ENCODE measurements at regions not wholly inside any gene's neighbourhood (a gene's known extent, or its start where the extent isn't known, plus 50 kb on each side); places are given as distances from the start of the nearest gene placed in this dataset.
A peak's percentile ranks its signal among the peaks of the same experiment; 100 is the strongest.

DNA sequence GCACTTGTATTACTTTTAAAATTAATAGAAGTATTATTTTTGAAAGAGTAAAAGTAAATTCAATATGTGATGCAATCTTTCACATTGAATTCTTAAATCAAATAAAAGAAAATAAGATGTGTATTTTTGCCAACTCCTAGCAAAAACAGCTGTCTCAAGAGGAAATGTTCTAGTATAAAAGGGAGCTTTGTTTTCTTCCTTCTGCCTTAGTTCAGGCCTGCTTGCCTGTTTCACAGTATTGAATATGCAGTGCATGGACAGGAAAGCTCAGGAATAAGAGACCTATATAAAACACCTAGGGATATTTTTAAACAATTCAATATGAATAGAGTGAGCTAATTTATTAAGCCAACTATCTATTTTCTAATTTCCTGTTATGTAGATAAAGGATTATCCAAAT lies 294.8 kb upstream of the G2E3 start:
- DNase-seq: no peak
- H3K27me3 ChIP-seq (replicated peaks in 2 of 5; ENCODE audit: control insufficient read depth in 4 of 5, insufficient read depth in 5 of 5, low read length in 4 of 5): no peaks in the 10 kb centered on the region
- peaks cover 0 to 4% (median 0%) of the 10 kb centered on the region in 4 experiments for H3K4me1 ChIP-seq (ENCODE audit: control extremely low read depth in 1 of 4, control insufficient read depth in 4 of 4, insufficient read depth in 4 of 4, low read length in 3 of 4)
- POLR2A ChIA-PET: no interaction called here
- no peak overlapping the region for H3K27ac ChIP-seq (ENCODE audit: insufficient read depth in 1 of 2, low read depth in 1 of 2, low read length in 2 of 2, poor library complexity in 1 of 2, severe bottlenecking in 2 of 2)
- CTCF ChIA-PET: interaction anchor here (1.6 kb wide), 1 partner anchor 9 kb away, joined by 4 read pairs; no protein-coding TSS in a partner anchor
- peaks cover 0 to 1% (median 0%) of the 10 kb centered on the region in 5 experiments for H3K9me3 ChIP-seq (ENCODE audit: control extremely low read depth in 1 of 5, control insufficient read depth in 4 of 5, insufficient read depth in 2 of 5, low read depth in 1 of 5, low read length in 4 of 5)
- H3K36me3 ChIP-seq (ENCODE audit: control insufficient read depth in 4 of 4, insufficient read depth in 4 of 4, low read length in 3 of 4): no peaks in the 10 kb centered on the region
- H3K4me3 ChIP-seq (ENCODE audit: control insufficient read depth in 1 of 7, extremely low read depth in 1 of 7, insufficient read depth in 4 of 7, low read depth in 2 of 7, low read length in 6 of 7): no peak overlapping the region

DNA sequence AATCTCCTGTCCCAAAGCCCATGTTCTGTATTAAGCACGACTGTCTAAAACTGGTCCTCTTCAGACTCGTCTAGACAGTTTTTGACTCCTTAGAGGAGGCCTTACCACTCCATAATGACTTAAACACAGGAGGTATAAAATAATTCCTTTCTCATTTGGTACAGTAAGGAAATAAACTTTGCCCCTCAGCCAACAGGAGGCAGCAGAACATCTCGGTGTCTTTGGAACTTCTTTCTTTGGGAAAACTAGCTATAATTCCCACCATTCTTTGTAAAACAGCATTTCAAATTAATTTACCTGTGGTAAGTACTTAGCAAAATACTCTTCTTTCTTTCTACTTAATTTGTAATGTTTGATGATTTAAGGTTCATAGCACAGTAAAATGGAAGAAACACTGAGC lies 292.7 kb upstream of the G2E3 start:
- H3K9me3 ChIP-seq (ENCODE audit: control extremely low read depth in 1 of 5, control insufficient read depth in 4 of 5, insufficient read depth in 2 of 5, low read depth in 1 of 5, low read length in 4 of 5): peaks cover 0 to 1% (median 0%) of the 10 kb centered on the region in 5 experiments
- 100% methylated on average over 1 of the region's 3 CpGs for WGBS (ENCODE audit: insufficient coverage)
- H3K27me3 ChIP-seq (replicated peaks in 2 of 5; ENCODE audit: control insufficient read depth in 4 of 5, insufficient read depth in 5 of 5, low read length in 4 of 5): peaks cover 0 to 4% (median 0%) of the 10 kb centered on the region in 5 experiments
- H3K27ac ChIP-seq (ENCODE audit: insufficient read depth in 1 of 2, low read depth in 1 of 2, low read length in 2 of 2, poor library complexity in 1 of 2, severe bottlenecking in 2 of 2): no peak overlapping the region
- H3K4me1 ChIP-seq (ENCODE audit: control extremely low read depth in 1 of 4, control insufficient read depth in 4 of 4, insufficient read depth in 4 of 4, low read length in 3 of 4): peaks cover 0 to 8% (median 2%) of the 10 kb centered on the region in 4 experiments
- ChIA-PET POLR2A (no interaction called here), CTCF (interaction anchor here (0.8 kb wide), 1 partner anchor 52 kb away, joined by 3 read pairs; no protein-coding TSS in a partner anchor)
- H3K36me3 ChIP-seq (ENCODE audit: control insufficient read depth in 4 of 4, insufficient read depth in 4 of 4, low read length in 3 of 4): no peaks in the 10 kb centered on the region
- no peak for DNase-seq
- no peak overlapping the region for H3K4me3 ChIP-seq (ENCODE audit: control insufficient read depth in 1 of 7, extremely low read depth in 1 of 7, insufficient read depth in 4 of 7, low read depth in 2 of 7, low read length in 6 of 7)

DNA sequence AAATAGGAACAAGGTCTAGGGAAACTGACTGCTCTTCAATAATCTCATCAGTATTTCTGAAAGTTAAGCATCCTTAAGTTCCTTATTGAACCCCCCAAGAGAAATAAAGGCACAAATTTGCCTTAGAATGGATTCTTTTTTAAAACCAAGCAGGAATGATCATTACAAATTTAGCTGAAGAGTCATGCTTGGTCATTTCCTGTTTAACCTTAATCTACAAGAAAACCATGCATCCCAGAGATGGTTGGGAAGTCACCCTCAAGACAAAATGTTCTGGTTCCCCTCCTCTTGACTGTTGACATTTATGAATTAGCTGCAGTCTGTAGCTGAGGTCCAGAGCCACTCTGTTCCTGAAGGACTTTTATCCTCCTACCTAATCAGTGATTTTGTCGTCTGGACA lies 291.8 kb upstream of the G2E3 start:
- ChIA-PET CTCF (no interaction called here), POLR2A (interaction anchor here (0.6 kb wide), 1 partner anchor 268 kb away, joined by 3 read pairs; no protein-coding TSS in a partner anchor)
- WGBS (ENCODE audit: insufficient coverage): 8% methylated on average over 1 of the region's 1 CpG

DNA sequence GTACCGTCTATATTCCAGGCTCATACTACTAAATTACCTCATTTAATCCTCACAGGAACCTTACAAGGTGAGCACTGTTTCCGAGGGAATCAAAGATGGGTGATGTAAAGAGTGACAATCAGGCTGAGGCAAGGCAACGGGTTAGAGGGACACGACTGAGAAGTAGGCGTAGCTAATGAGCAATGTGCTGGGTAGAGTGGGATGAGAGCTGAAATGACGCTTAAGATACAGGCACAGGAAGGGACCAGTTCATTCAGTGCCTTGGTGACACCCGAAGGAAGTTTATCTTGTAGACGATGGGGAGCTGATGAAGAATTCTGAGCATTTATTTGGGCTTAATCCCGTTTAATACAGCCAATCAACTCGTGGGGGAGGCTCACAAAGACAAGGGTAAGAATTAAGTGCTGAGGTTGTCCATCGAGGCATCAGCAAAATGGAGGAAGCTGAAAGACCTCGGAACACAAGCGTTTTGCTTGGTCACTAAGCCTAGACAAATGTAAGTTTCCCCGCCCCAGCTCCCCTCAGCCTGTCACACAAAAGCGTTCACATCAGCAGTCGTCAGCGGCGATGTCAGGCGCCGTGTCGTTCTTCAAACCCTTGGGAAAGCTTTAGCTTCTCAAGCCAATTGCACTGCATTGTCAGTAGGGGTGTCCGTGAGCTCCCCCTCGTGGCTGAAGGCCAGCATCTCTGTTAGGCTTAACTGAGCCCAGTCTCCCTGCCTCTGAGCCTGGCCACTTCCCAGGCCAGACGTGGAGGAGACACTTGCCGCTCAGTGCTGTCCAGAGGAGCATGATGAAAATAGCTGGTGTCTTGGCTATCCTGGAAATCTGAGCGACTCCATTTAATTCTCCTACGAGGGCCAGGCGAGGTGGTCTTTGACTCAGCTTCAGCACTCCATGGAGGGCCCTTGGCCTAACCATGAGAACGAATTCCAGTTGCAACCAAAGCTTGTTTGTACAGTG lies 288.5 kb upstream of the G2E3 start:
- WGBS (ENCODE audit: insufficient coverage): 35% methylated on average over 28 of the region's 29 CpGs
- Histone ChIP-seq H3K27ac (ENCODE audit: insufficient read depth in 1 of 2, low read depth in 1 of 2, low read length in 2 of 2, poor library complexity in 1 of 2, severe bottlenecking in 2 of 2) (no peak overlapping the region), H3K4me3 (ENCODE audit: control insufficient read depth in 1 of 7, extremely low read depth in 1 of 7, insufficient read depth in 4 of 7, low read depth in 2 of 7, low read length in 6 of 7) (peak overlapping the region in 3 of 7 experiments; percentile 38 to 68 (median 40)), H3K36me3 (ENCODE audit: control insufficient read depth in 4 of 4, insufficient read depth in 4 of 4, low read length in 3 of 4) (no peaks in the 10 kb centered on the region), H3K27me3 (replicated peaks in 2 of 5; ENCODE audit: control insufficient read depth in 4 of 5, insufficient read depth in 5 of 5, low read length in 4 of 5) (peaks cover 0 to 6% (median 2%) of the 10 kb centered on the region in 5 experiments), H3K4me1 (ENCODE audit: control extremely low read depth in 1 of 4, control insufficient read depth in 4 of 4, insufficient read depth in 4 of 4, low read length in 3 of 4) (peaks cover 0 to 8% (median 2%) of the 10 kb centered on the region in 4 experiments), H3K9me3 (ENCODE audit: control extremely low read depth in 1 of 5, control insufficient read depth in 4 of 5, insufficient read depth in 2 of 5, low read depth in 1 of 5, low read length in 4 of 5) (no peaks in the 10 kb centered on the region)
- ChIA-PET CTCF (interaction anchor here (1.0 to 2.4 kb wide), 10 partner anchors 10 to 340 kb away, joined by 3 to 16 read pairs (median 6); no protein-coding TSS in a partner anchor), POLR2A (no interaction called here)
- DNase-seq: peak; percentile 69 to 81 (median 79)

More for the DNA sequence above, 291.8 kb upstream of the G2E3 start:
- no peak overlapping the region for H3K4me3 ChIP-seq (ENCODE audit: control insufficient read depth in 1 of 7, extremely low read depth in 1 of 7, insufficient read depth in 4 of 7, low read depth in 2 of 7, low read length in 6 of 7)
- H3K27ac ChIP-seq (ENCODE audit: insufficient read depth in 1 of 2, low read depth in 1 of 2, low read length in 2 of 2, poor library complexity in 1 of 2, severe bottlenecking in 2 of 2): no peak overlapping the region
- H3K36me3 ChIP-seq (ENCODE audit: control insufficient read depth in 4 of 4, insufficient read depth in 4 of 4, low read length in 3 of 4): no peaks in the 10 kb centered on the region
- DNase-seq: peak in 2 of 3 donors; percentile 26 to 43
- H3K9me3 ChIP-seq (ENCODE audit: control extremely low read depth in 1 of 5, control insufficient read depth in 4 of 5, insufficient read depth in 2 of 5, low read depth in 1 of 5, low read length in 4 of 5): peaks cover 0 to 1% (median 0%) of the 10 kb centered on the region in 5 experiments
- peaks cover 0 to 4% (median 0%) of the 10 kb centered on the region in 5 experiments for H3K27me3 ChIP-seq (replicated peaks in 2 of 5; ENCODE audit: control insufficient read depth in 4 of 5, insufficient read depth in 5 of 5, low read length in 4 of 5)
- peaks cover 0 to 8% (median 2%) of the 10 kb centered on the region in 4 experiments for H3K4me1 ChIP-seq (ENCODE audit: control extremely low read depth in 1 of 4, control insufficient read depth in 4 of 4, insufficient read depth in 4 of 4, low read length in 3 of 4)

DNA sequence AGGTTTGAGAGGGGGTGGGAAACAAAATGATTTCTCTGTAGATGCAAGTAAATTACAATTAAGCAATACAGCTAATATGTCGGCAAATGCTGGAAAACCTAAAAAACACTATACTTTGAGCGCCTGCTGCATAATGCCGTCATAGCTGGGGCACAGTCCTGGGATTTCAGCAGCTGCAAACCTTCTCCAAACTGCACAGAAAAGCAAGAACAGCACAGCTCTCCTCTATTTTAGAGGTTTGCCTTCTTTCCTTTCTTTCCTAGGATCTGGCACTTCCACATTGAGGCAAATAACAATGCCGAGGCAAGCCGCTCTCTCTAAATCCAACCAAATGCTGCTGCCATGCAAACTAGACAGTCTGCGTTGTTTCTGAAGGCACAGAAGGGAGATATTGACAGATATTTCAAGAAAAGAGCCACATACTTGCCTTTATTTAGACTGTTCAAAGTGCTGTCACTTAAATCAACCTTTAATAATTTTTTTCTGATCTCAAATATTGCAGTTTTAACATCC lies 287.1 kb upstream of the G2E3 start:
- POLR2A ChIA-PET: no interaction called here
- DNase-seq: no peak
- H3K9me3 ChIP-seq (ENCODE audit: control extremely low read depth in 1 of 5, control insufficient read depth in 4 of 5, insufficient read depth in 2 of 5, low read depth in 1 of 5, low read length in 4 of 5): no peaks in the 10 kb centered on the region
- CTCF ChIA-PET: interaction anchor here (1.9 to 2.4 kb wide), 4 partner anchors 11 to 339 kb away, joined by 4 to 16 read pairs (median 9); no protein-coding TSS in a partner anchor
- peaks cover 0 to 8% (median 2%) of the 10 kb centered on the region in 4 experiments for H3K4me1 ChIP-seq (ENCODE audit: control extremely low read depth in 1 of 4, control insufficient read depth in 4 of 4, insufficient read depth in 4 of 4, low read length in 3 of 4)
- H3K27me3 ChIP-seq (replicated peaks in 2 of 5; ENCODE audit: control insufficient read depth in 4 of 5, insufficient read depth in 5 of 5, low read length in 4 of 5): peaks cover 0 to 6% (median 2%) of the 10 kb centered on the region in 5 experiments
- no peak overlapping the region for H3K4me3 ChIP-seq (ENCODE audit: control insufficient read depth in 1 of 7, extremely low read depth in 1 of 7, insufficient read depth in 4 of 7, low read depth in 2 of 7, low read length in 6 of 7)
- no peaks in the 10 kb centered on the region for H3K36me3 ChIP-seq (ENCODE audit: control insufficient read depth in 4 of 4, insufficient read depth in 4 of 4, low read length in 3 of 4)
- no peak overlapping the region for H3K27ac ChIP-seq (ENCODE audit: insufficient read depth in 1 of 2, low read depth in 1 of 2, low read length in 2 of 2, poor library complexity in 1 of 2, severe bottlenecking in 2 of 2)
- 93% methylated on average over 3 of the region's 6 CpGs for WGBS (ENCODE audit: insufficient coverage)

- Histone ChIP-seq H3K27me3 (replicated peaks in 2 of 5; ENCODE audit: control insufficient read depth in 4 of 5, insufficient read depth in 5 of 5, low read length in 4 of 5) (peaks cover 0 to 6% (median 2%) of the 10 kb centered on the region in 5 experiments), H3K27ac (ENCODE audit: insufficient read depth in 1 of 2, low read depth in 1 of 2, low read length in 2 of 2, poor library complexity in 1 of 2, severe bottlenecking in 2 of 2) (no peak overlapping the region), H3K36me3 (ENCODE audit: control insufficient read depth in 4 of 4, insufficient read depth in 4 of 4, low read length in 3 of 4) (no peaks in the 10 kb centered on the region), H3K4me1 (ENCODE audit: control extremely low read depth in 1 of 4, control insufficient read depth in 4 of 4, insufficient read depth in 4 of 4, low read length in 3 of 4) (peaks cover 0 to 5% (median 2%) of the 10 kb centered on the region in 4 experiments), H3K4me3 (ENCODE audit: control insufficient read depth in 1 of 7, extremely low read depth in 1 of 7, insufficient read depth in 4 of 7, low read depth in 2 of 7, low read length in 6 of 7) (no peak overlapping the region), H3K9me3 (ENCODE audit: control extremely low read depth in 1 of 5, control insufficient read depth in 4 of 5, insufficient read depth in 2 of 5, low read depth in 1 of 5, low read length in 4 of 5) (no peaks in the 10 kb centered on the region)
- ChIA-PET POLR2A (no interaction called here), CTCF (interaction anchor here (1.0 to 1.9 kb wide), 3 partner anchors 10 to 33 kb away, joined by 4 read pairs; no protein-coding TSS in a partner anchor)
- 92% methylated on average over 13 of the region's 14 CpGs for WGBS (ENCODE audit: insufficient coverage)
- no peak for DNase-seq
Measured at GRCh38 chr14:30272848-30273832, 285.8 kb upstream of the G2E3 start.
